GM19397 (cell line): ENCODE measurements at regions not wholly inside any gene's neighbourhood (a gene's known extent, or its start where the extent isn't known, plus 50 kb on each side); places are given as distances from the start of the nearest gene placed in this dataset.
"Not testable (repeated sequence)": the region's sequence is repeated elsewhere in the genome, so short reads cannot be mapped to it uniquely, and the experiment has no call there.

Source experiments
- ATAC-seq: cut with Tn5 transposase; IDR thresholded peaks from one replicate; pipeline ENCODE4 v1.9.1; 2021; ENCODE audit warnings: mild to moderate bottlenecking, moderate library complexity; ENCODE audit not compliant: unreplicated experiment

GRCh38 chrX:125654501-125654900, 334.8 kb downstream of the TEX13C start:
- no peak for ATAC-seq

GRCh38 chrX:125673758-125674157, 354.1 kb downstream of the TEX13C start:
- ATAC-seq = no peak

GRCh38 chrX:125678258-125678657, 358.6 kb downstream of the TEX13C start:
- no peak for ATAC-seq

GRCh38 chrX:125680366-125680765, 360.7 kb downstream of the TEX13C start:
- no peak for ATAC-seq

GRCh38 chrX:125681058-125681457, 361.4 kb downstream of the TEX13C start:
- peak; percentile 23 for ATAC-seq

GRCh38 chrX:125681507-125681906, 361.8 kb downstream of the TEX13C start:
- ATAC-seq = peak; percentile 73

GRCh38 chrX:125690522-125690921, 370.9 kb downstream of the TEX13C start:
- ATAC-seq = not testable (repeated sequence)

- ATAC-seq = no peak
Measured at GRCh38 chrX:125694171-125694570, 374.5 kb downstream of the TEX13C start.

GRCh38 chrX:125709074-125709473, 389.4 kb downstream of the TEX13C start:
- ATAC-seq = no peak

- no peak for ATAC-seq
Measured at GRCh38 chrX:125709532-125709931, 389.9 kb downstream of the TEX13C start.

- no peak for ATAC-seq
Measured at GRCh38 chrX:125710403-125711062, 390.9 kb downstream of the TEX13C start.

- no peak for ATAC-seq
Measured at GRCh38 chrX:125711103-125711502, 391.4 kb downstream of the TEX13C start.

GRCh38 chrX:125713633-125714032, 394.0 kb downstream of the TEX13C start:
- no peak for ATAC-seq

- no peak for ATAC-seq
Measured at GRCh38 chrX:125727117-125727516, 407.4 kb downstream of the TEX13C start.

GRCh38 chrX:125736008-125736729, 416.5 kb downstream of the TEX13C start:
- no peak for ATAC-seq

- no peak for ATAC-seq
Measured at GRCh38 chrX:125742811-125743210, 423.1 kb downstream of the TEX13C start.

- no peak for ATAC-seq
Measured at GRCh38 chrX:125744914-125745313, 421.2 kb downstream of the DCAF12L2 start.

GRCh38 chrX:125757794-125758564, 408.1 kb downstream of the DCAF12L2 start:
- ATAC-seq = no peak

GRCh38 chrX:125758819-125759218, 407.3 kb downstream of the DCAF12L2 start:
- ATAC-seq = no peak

GRCh38 chrX:125762954-125763353, 403.1 kb downstream of the DCAF12L2 start:
- ATAC-seq = no peak

- no peak for ATAC-seq
Measured at GRCh38 chrX:125765347-125765746, 400.7 kb downstream of the DCAF12L2 start.

GRCh38 chrX:125769628-125770027, 396.5 kb downstream of the DCAF12L2 start:
- no peak for ATAC-seq
